GM18909 (cell line): ENCODE measurements at regions not wholly inside any gene's neighbourhood (a gene's known extent, or its start where the extent isn't known, plus 50 kb on each side); places are given as distances from the start of the nearest gene placed in this dataset.

Experiments used
- ATAC-seq: cut with Tn5 transposase; IDR thresholded peaks from one replicate; pipeline ENCODE4 v1.9.1; 2021; ENCODE audit warnings: mild to moderate bottlenecking; ENCODE audit not compliant: unreplicated experiment, poor library complexity

DNA sequence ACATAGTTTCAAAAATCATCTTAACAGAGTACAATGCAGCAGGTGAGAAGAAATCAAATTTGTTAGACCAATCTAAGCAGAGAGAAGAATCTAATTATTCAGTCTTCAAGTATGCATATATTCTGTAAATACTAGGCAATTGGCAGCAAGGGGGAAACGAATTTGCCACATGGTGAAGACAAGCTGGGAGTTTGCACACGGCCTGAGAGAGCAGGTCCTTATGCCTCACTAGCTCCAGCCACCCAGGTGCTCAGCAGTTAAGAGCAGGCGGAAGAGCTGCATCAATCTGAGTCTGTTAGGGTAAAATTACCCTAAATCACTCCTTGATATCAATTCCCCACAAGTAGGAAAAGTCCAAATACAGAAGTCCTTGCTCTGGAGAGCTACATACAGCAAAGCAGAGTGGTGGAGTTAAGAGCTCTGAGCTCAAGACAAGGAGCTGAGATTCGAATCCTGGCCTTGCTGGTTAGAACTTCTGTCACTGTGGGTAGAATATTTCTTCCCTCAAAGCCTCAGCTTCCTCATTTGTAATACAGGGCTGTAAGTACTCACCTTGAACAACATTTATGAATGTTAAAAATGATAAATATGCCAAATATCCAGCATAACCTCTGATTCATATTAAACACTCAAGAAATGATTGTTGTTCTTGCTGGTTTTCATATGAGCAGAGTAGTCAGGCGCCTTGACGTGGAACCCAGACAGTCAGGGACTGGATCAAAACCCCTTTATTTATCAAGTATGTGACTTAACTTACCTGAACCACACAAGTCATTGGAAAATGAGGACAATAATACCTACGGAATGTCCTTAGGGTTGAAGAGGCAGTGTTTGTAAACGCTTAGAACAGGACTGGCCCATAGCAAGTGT is 444.2 kb downstream of the CDH26 start:
- ATAC-seq: peak; percentile 39

DNA sequence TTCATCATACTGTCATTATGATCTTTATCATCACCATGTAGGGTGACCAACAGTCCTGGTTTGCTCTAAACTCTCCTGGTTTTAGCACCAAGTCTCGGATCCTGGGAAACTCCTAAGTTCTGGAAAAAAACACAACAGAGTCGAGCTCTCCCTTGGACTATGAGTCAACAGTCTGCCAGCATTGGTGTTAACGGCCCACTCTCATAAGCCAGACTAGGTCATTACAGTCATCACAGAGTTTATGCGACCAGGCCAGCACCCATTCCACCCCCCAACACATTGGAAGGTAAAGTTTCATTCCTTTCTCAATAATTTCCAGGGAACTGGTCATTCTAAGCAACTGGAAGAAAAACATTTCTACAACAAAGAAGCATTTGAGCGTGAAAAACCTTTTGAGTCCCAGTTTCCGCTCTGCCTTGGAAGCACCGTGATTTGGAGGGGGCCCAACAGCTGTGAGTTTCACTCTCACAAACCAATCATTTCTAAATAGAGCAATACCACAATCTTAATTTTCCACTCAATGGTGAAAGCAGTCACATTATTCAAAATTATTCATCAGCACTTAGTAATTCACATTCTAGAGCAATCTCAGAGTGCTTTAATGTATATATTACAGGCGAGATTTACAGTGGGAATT is 445.0 kb downstream of the CDH26 start:
- ATAC-seq: peak; percentile 55

DNA sequence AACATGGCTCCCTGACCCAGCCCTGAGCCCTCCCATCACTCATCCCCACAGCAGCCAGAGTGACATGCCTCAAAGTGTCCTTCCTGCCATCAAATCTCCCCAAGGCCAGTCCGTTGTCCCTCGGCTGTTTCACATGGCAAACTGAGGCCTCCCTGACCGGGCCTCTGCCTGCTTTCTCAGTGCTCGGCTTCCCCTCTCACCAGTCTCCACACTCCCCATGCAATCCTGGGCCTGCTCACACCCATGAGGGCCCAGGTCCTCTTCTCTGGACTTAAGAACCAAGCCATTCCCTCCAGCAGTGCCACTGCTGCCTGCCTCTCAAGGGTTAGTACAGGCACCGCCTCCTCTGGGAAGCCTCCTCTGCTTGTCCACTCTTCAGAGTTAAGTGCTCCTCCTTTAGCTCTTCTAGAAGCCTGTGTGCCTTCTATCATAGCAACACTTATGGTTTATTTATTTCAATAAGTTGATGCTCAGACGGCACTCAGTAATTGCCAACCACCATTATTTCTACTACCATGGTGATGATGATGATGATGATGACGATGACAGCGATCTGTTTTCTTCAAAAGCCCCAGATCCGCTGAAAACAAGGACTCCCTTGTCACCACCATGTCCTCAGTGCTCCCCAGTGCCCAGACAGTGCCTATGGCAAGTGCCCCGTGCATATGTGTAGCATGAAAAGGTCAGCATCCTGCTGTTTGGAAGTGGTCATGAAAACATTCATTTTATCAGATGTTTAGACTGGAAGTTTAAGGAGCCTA is 449.0 kb downstream of the CDH26 start:
- ATAC-seq: no peak

DNA sequence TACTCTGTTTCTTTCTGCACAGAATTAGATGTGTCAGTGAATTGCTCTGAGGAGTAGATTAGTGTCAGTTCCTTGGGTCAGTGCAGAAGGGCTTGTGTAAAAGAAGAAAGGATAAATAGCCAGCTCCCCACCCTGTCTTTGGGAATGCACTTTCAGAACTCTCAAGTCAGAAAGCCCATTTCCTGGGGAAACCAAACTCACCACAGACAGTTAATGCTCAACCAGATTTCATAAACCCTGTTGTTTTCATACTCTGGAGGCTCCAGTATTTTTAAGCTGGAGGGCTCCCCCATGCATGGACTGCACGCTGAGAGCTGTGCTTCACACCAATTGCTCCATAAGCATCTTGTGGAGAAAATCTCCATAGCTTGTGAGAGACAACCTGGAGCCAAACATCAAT is 449.7 kb downstream of the CDH26 start:
- no peak for ATAC-seq

DNA sequence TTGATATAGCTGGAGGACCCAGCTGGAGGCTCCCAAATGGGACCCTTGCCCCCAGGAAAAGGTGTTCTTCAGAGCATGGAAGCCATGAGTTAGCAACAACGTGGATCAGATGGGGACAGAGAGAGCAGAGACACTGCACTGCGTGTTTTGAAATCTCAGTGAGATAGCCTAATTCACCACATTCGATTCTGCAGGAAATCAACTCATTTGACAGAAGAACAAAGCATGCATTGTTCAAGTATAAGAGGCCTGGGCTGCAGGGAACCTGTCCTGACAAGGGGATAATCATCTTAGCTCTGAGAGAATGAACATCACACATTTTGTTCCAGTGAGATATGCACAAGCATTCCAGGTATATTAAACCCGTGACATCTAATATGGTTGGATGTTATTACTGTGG is 450.2 kb downstream of the CDH26 start:
- ATAC-seq: no peak

DNA sequence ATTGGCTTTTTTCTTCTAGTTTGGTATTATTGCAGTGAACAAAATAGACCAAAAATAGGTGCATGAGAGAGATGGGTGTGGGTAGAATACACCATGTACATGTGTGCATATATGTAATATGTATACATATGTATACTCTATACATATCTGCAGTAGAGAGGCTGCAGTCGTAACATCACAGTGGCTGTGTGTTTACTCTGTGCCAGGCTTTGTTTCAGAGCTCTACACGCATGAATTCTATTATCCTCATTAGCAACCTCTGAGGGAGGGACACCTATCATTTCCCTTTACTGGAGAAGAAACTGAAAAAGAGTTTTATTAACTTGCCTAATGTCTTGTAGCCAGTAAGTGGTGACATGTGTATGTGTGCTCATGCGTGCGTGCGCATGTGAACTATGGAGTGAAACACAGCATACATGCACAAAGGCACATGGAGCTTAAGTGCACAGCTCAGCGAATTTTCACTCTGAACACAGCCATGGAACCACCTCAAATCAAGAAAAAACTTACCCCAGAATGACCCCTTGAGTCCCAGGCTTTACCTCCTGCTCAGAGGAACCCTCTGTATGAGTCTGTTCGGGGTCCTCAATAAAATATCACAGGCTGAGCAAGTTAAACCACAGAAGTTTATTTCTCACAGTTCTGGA is 452.5 kb downstream of the CDH26 start:
- ATAC-seq: no peak

DNA sequence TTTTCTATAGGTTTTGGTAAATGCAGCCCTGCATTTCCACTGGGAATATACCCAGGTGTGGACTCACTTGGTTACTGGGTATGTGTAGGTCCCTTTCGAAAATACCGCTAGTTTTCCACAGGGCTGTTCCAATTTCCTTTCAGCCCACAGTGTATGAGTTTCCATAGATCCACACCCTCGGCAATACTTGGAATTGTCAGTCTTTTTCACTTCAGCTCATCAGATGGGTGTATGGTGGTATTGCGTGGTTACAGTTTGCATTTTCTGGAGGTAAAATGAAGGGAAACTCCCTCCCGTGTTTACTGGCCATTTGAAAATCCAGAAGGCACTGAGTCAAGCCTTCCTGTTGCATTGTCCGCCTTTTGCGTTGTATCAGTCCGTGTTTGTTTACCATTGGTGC is 453.6 kb downstream of the CDH26 start:
- ATAC-seq: no peak

DNA sequence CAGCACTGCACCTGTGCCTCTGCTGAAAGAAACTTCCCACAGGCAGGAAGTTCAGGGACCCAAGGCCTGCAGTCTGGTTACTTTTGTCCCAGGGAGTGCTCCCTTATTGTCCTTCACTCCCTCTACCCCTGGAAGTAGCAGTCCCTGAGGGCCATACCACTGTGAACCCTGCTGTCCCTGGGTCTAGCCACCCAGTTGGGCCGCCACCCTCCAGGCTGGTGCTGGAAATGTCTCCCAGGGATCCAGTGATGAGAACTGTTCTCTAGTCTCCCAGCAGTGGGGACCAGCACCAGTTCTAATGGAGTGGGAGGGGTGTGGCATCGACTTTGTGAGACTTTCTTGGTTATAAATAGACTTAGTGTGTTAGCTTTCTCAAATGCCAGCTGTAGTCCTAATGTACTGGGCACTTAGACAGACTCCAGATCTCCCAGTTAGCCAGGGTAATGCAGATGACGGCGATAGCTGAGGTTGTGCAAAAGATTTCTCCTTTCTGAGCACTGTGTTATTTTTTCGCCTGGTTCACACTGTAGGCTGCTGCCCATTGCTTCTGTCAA is 462.5 kb downstream of the CDH26 start:
- no peak for ATAC-seq

DNA sequence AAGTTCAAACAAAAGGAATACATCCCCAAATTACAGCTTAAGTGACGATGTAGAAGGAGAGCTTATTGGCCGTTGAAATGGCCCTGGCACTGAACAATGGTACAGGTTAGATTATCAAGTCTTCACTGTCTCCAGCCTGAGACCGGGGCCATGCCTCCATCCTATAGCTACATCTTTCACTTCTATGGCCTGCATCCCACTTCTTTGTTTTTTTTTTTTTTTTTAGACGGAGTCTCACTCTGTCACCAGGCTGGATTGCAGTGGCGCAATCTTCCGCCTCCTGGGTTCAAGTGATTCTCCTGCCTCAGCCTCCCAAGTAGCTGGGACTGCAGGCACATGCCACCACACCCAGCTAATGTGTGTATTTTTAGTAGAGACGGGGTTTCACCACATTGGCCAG is 464.6 kb downstream of the CDH26 start:
- ATAC-seq: no peak

DNA sequence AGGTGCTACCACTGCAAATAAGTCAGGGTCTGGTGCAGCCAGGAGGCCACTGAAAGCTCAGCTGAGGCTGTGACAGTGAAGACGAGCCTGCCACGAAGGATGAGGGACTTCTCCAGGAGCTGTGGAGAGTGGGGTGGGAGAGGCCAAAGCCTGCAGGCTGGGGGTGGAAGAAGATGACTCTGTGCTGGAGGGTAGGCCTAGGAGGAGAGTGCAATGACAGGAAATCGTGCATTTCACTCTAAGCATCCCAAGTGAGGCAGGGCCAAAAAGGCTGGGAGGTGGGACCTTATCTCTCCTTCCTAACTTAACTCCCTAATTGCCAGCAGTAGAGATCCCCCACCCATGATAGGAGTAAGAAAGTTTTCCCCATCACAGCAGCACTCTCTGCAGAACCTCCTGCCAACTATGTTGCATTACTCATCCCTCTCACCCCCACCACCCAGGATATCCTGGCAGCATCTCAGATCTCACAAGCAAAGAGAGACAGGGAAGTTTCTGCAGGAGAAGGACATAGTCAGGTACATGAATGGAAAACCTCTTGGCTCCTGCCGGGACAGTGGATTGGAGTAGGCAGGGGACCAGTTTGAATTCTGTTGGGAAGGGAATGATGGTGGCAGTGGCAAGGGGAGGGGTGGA is 466.2 kb downstream of the CDH26 start:
- no peak for ATAC-seq

DNA sequence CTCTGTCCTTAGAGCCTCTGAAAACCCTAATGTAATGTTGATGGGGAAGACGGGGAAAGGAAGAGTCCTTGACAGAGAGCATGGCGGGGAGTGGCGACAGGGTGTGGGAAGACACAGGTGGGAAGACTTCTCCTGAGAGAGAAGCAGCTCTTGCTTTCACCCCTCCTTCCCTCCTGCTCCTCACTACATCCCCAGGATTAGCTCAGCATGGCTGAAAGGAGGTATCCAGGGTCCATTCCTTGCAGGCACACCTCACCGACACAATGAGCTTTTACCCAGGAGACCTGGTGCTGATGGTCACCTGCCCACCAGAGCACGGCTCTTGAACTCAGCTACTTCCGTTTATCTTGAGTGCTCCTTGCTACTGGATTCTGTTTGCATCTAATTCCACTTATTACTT is 469.3 kb downstream of the CDH26 start:
- ATAC-seq: no peak

DNA sequence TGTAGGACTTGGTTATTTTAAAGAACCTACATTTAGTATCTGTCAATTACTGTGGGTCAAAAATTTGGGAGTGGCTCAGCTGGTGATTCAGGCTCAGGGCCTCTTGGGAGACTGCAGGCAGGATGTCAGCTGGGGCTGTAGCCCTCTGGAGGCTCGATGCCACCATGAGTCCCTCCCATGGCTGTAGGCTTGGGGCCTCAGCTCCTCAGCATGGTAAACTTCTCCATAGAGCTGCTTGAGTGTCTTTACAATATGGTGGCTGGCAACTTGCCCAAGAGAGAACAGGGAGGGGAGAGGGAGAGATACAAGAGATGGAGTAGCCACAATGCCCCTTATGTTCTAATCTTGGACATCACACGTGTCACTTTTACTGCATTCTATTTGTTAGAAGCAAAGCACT is 470.4 kb downstream of the CDH26 start:
- no peak for ATAC-seq

DNA sequence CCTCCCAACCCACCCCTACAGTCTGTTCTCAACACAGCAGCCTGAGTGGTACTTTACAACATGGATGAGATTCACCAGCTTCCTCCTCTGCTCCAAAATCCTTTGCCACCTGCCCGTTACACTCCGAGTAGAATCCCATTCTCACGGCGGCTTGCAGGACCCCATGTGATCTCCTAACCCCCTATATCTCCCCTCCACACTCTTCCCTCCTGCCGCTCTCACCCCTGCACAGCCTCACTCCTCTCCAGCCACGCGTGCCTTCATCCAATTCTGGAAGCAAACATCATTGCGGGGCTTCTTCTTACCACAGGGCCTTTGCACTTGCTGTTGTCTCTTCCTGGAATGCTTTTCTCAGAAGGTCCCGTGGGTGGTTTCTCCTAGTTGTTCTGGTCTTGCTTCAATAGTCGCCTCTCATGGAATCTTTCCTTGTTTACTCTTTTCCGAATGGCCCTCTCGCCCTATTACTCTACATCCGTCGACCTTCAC is 472.3 kb downstream of the CDH26 start:
- ATAC-seq: no peak

DNA sequence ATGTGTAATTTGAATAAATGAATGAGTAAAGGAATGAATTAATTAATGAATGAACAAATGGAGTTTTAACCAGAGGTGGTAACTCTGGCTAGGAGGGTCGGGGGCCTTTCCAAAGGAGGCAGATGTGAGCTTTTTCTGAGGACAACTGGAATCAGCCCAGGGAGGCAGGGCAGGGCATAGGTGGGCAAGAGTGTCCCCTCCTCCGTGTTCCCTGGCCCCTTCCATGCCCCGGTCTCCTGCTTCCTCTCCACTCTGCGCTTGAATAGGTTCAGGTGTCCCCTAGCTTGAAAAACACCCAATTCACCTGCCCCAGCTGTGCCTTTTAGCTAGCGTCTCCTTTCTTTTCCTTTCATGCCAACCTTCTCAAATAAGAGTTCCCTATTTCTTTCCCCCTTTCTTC is 473.1 kb downstream of the CDH26 start:
- no peak for ATAC-seq

DNA sequence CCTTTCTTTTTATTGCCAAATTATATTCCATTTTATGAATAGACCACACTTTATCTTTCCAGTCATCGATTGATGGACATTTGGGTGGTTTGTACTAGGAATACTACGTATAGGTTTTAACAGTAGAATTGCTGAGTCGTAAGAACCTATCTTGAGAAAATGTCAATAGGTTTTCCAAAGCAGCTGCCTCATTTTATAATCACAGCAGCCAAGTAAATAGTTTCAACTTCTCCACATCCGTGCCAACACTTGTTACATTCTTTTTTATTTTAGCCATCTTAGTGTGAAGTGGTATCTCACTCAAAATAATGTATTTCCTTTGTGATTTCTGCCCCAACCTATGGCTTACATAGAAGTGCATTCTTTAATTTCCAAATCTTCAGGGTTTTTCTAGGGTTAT is 479.2 kb downstream of the CDH26 start:
- ATAC-seq: no peak

DNA sequence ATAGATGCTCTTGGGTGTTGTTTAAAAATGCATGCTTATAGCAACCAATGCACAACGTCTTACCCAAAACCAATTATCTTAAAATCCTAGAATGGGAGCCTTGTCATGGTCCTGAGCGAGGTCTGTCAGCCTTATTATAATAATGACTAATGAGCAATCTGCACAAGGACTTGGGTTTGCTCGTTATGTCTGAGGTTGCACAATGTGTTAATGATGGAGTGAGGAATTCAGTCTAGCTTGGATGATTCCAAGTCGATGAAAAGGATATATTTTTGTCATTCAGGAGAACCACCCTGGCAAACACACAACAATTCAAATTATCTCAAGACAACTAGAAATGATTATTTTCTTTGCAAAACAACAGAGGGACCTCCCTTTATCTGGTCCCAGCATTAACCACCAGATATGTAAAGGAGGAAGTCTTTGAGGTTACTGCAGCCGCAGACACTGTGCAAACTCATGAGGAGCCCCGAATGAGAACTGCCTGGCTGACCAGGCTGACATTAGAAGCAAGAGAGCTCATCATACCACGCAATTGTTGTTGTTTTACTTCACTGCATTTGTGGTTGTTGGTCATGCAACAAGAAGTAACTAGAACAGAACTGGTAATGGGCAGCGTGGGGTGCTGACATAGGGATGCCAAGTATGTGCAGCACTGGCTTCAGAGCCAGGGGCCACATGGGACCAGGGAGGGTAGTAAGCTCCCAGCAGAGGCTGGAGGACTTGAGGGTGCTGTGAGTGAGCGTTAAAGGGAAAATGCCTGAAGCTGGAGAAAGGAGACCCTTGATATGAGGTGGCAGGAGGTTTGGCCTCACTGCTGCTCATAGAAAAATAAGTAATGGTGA is 488.3 kb downstream of the CDH26 start:
- peak; percentile 60 for ATAC-seq

DNA sequence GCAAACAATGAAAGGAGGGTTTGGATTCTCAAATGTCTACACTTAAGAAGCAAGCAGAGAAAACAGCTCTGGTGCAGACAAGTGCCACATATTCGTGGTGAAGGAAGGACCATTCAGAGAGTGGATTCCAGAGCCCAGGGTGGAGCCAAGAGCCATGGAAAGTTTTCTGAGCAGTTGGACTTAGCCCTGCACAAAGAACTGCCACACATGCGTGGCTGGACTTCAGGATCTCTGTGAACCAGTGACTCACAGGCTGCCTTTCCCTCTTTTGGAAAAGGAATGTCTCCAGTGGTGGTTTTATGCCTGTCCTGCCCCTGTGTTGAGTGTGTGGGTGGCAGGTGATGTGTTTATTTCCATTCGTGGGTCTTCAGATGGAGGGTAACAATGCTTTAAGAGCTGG is 489.5 kb downstream of the CDH26 start:
- ATAC-seq: no peak

DNA sequence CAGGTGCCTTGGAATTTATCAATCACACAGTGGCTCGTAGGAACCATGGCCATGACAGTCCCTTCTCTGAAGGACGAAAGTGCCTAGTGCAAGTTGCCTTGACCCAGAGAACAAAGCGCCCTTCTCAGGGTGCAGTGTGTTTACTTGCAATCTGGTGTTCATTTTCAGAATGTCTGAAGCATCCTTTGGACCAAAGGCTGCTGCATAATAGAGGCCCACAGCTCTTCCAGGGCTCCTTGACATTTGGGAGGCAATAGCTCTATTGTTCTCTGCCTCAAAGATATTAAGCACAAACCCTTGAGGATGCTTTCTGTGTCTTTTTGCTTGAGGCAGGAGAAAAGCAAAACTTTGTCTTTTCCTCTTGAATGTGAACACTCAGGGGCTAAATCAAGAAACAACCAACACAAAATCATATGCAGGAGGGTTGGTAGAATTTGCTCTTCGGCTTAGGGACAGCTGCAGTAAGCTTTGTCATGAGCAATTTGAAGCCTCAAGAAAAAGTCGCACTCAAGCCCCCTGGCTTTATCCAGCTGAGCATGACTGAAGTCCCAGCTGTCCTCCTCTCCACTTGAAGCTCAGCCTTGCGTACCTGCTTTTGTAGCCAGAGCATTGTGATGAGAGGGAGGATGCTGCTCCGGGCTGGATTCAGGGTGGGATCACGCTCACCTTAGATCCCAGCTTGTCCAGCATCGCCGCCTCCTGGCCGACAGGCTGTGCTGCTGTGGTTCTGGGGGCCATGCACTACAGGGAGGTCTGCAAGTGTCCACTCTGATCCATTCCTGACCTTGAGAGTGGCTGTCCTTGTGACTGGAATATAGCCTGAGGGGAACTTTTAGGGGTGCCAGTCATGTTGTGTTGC is 495.4 kb downstream of the CDH26 start:
- ATAC-seq: no peak
